Upper lobe of right lung (tissue), 1 donor: ENCODE measurements at regions not wholly inside any gene's neighbourhood (a gene's known extent, or its start where the extent isn't known, plus 50 kb on each side); places are given as distances from the start of the nearest gene placed in this dataset.
A peak's percentile ranks its signal among the peaks of the same experiment; 100 is the strongest.
"Not testable (repeated sequence)": the region's sequence is repeated elsewhere in the genome, so short reads cannot be mapped to it uniquely, and the experiment has no call there.

Source experiments
- ATAC-seq: fragments of 200-7000 bp; cut with Tn5 transposase; one replicate; pipeline ENCODE4 v1.9.1; 2020; ENCODE audit warnings: mild to moderate bottlenecking, moderate library complexity
- DNase-seq: peaks from one replicate; pipeline ENCODE4 v3.0.0-alpha.2; 2020
- H3K27ac ChIP-seq: fragments of 200-600 bp; one replicate; pipeline ENCODE4 v1.8.0; 2022
- H3K27me3 ChIP-seq: fragments of 200-600 bp; one replicate; pipeline ENCODE4 v1.8.0; 2022; ENCODE audit warnings: mild to moderate bottlenecking
- H3K36me3 ChIP-seq: fragments of 200-600 bp; one replicate; pipeline ENCODE4 v1.8.0; 2022
- H3K4me1 ChIP-seq: fragments of 200-600 bp; one replicate; pipeline ENCODE4 v1.8.0; 2022
- H3K4me3 ChIP-seq: fragments of 200-600 bp; one replicate; pipeline ENCODE4 v1.8.0; 2022; ENCODE audit warnings: mild to moderate bottlenecking
- H3K9me3 ChIP-seq: fragments of 200-600 bp; one replicate; pipeline ENCODE4 v1.8.0; 2022
- CTCF ChIP-seq: fragments of 200-600 bp; IDR thresholded peaks from one replicate; pipeline ENCODE4 v1.8.0; 2022; ENCODE audit warnings: antibody characterized with exemption
- intact Hi-C: fragments of 100-400 bp; cut with DNase I; formaldehyde crosslinking; loops from one replicate; pipeline ENCODE4 v1.11.0; 2022
- donor health status: DM: no; HTN: yes; CAD: no; lungs with severe emphysema.

GRCh38 chr12:48409938-48410337, 59.2 kb upstream of the ZNF641 start:
- ATAC-seq, H3K4me1 ChIP-seq, H3K27ac ChIP-seq, H3K4me3 ChIP-seq, H3K36me3 ChIP-seq, DNase-seq, H3K27me3 ChIP-seq, H3K9me3 ChIP-seq, intact Hi-C loops: not testable (repeated sequence)

DNA sequence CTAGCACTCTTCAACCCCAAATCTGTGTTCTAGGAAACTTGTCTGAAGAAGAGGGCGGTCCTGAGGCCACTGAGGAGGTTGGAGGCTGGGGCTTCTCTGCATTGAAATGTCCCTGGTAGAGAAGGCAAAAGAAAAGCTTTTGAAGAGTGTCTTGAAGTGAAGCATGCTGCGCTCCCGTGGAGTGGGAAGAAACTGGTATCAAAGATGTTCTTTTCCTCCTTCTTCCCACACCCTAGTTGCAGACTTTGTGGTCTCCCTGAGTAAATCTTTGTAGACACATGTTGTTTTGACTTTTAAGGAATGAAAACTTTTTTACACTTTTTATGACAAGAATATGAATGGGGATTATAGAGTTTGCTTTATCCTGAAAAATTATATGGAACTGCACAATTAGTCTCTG, 59.0 kb upstream of the ANP32D start:
- Histone ChIP-seq H3K27me3 (no peaks in the 10 kb centered on the region), H3K4me3 (no peak overlapping the region), H3K27ac (peak overlapping the region; percentile 42), H3K4me1 (peaks cover 5% of the 10 kb centered on the region), H3K36me3 (no peaks in the 10 kb centered on the region), H3K9me3 (no peaks in the 10 kb centered on the region)
- ATAC-seq = no peak
- no peak for TF ChIP-seq CTCF
- no peak for DNase-seq
- intact Hi-C loops = no loop called here

DNA sequence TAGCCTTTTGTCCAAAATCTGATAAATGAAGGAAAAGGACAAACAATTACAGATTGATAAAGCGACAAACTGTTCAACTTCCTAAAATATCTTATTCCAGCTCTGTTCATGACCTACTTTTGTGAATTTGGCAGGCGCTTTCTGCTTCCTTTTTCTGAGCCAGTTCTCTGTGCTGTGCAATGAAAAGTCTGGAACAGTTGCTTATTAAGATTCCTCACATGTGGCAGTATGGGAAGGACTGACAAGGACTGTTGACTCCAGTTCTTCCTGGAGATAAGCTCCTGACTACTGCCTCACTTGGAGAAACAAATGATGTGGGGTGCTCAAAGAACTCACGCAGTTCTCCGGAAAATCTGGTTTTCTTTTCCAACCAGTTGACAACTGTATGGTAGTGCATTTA, 58.3 kb upstream of the ANP32D start:
- H3K36me3 ChIP-seq = no peaks in the 10 kb centered on the region
- peaks cover 5% of the 10 kb centered on the region for H3K4me1 ChIP-seq
- DNase-seq (no peak), ATAC-seq (peak; percentile 64)
- no peaks in the 10 kb centered on the region for H3K27me3 ChIP-seq
- intact Hi-C loops = no loop called here
- H3K4me3 ChIP-seq = no peak overlapping the region
- peak overlapping the region; percentile 42 for H3K27ac ChIP-seq
- no peak for TF ChIP-seq CTCF
- H3K9me3 ChIP-seq = no peaks in the 10 kb centered on the region

- Histone ChIP-seq H3K4me1 (peaks cover 4% of the 10 kb centered on the region), H3K27me3 (no peaks in the 10 kb centered on the region), H3K36me3 (no peaks in the 10 kb centered on the region), H3K9me3 (no peaks in the 10 kb centered on the region), H3K27ac (no peak overlapping the region), H3K4me3 (no peak overlapping the region)
- DNase-seq (no peak), ATAC-seq (no peak)
- intact Hi-C loops = no loop called here
- no peak for TF ChIP-seq CTCF
Measured at GRCh38 chr12:48419116-48419935, 53.0 kb upstream of the ANP32D start.

DNA sequence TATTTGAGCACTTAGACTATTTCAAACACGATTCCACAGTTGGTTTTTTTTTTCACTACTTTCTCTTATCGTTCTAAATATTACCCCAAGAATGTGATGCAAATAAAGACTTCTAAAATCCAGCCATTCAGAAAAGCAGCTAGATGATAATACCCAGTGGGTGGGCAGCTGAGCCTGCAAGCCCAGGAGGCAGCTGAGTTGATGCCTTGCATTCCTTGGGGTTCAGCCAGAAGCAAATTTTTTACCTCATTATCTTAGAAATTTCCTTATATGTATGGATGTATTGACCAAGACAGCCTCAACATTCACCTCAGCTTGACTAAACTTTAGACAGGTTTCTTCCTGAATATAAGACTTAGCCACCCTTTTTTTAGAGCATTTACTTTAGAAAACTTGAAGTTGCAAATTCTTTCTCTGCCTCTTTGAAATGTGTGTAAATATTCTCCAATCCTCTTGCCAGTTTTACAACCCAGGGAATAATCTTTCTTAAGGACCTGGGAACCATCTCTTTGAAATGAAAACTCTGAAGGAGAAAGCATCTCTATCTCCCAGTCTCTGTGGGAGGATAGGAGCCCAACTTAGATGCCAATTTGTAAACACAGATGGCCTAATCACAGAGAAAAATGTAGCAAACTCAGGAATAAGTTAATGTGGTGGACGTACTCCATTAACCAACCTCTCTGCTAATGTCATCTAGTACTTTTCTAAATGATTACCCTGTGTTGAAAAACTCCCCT, 52.2 kb upstream of the ANP32D start:
- Histone ChIP-seq H3K4me3 (no peak overlapping the region), H3K9me3 (no peaks in the 10 kb centered on the region), H3K4me1 (no peaks in the 10 kb centered on the region), H3K36me3 (no peaks in the 10 kb centered on the region), H3K27me3 (no peaks in the 10 kb centered on the region), H3K27ac (no peak overlapping the region)
- no peak for DNase-seq
- TF ChIP-seq CTCF = no peak
- intact Hi-C loops = no loop called here
- no peak for ATAC-seq

- intact Hi-C loops = no loop called here
- H3K9me3 ChIP-seq = no peaks in the 10 kb centered on the region
- H3K4me3 ChIP-seq = no peak overlapping the region
- H3K27me3 ChIP-seq = no peaks in the 10 kb centered on the region
- DNase-seq (no peak), ATAC-seq (no peak)
- H3K4me1 ChIP-seq = no peaks in the 10 kb centered on the region
- no peak for TF ChIP-seq CTCF
- no peak overlapping the region for H3K27ac ChIP-seq
- H3K36me3 ChIP-seq = no peaks in the 10 kb centered on the region
Measured at GRCh38 chr12:48422060-48422459, 50.3 kb upstream of the ANP32D start.
